Neuronal stem cell (in vitro differentiated cells): ENCODE measurements at regions not wholly inside any gene's neighbourhood (a gene's known extent, or its start where the extent isn't known, plus 50 kb on each side); places are given as distances from the start of the nearest gene placed in this dataset.

Experiments
- DNase-seq: peaks from one replicate; pipeline ENCODE4 v3.0.0-alpha.2; 2013; ENCODE audit warnings: low spot score
- H2AFZ ChIP-seq: one replicate; pipeline ENCODE4 v1.6.1; 2013; ENCODE audit warnings: mild to moderate bottlenecking, low read length, inconsistent platforms
- H2AK5ac ChIP-seq: 2 replicates; pipeline ENCODE4 v1.6.1; 2013; ENCODE audit warnings: low read depth, mild to moderate bottlenecking, inconsistent platforms, low read length, moderate library complexity, mixed read lengths
- H2BK120ac ChIP-seq: 2 replicates; pipeline ENCODE4 v1.6.1; 2013; ENCODE audit warnings: low read depth, mild to moderate bottlenecking, inconsistent platforms, low read length, moderate library complexity, mixed read lengths
- H2BK12ac ChIP-seq: one replicate; pipeline ENCODE4 v1.6.1; 2013; ENCODE audit warnings: low read length, inconsistent platforms
- H2BK15ac ChIP-seq: 2 replicates; pipeline ENCODE4 v1.6.1; 2013; ENCODE audit warnings: mild to moderate bottlenecking, low read length, inconsistent platforms, mixed read lengths
- H2BK5ac ChIP-seq: one replicate; pipeline ENCODE4 v1.6.1; 2013; ENCODE audit warnings: inconsistent platforms, mild to moderate bottlenecking, low read length, moderate library complexity
- H3K14ac ChIP-seq: one replicate; pipeline ENCODE4 v1.6.1; 2013; ENCODE audit warnings: low read length, inconsistent platforms
- H3K18ac ChIP-seq: 2 replicates; pipeline ENCODE4 v1.6.1; 2013; ENCODE audit warnings: low read length, inconsistent platforms
- H3K23ac ChIP-seq: 2 replicates; pipeline ENCODE4 v1.6.1; 2013; ENCODE audit warnings: low read depth, mild to moderate bottlenecking, mixed read lengths, low read length, inconsistent platforms; ENCODE audit not compliant: poor library complexity
- H3K27ac ChIP-seq: replicated peaks from 3 replicates; pipeline ENCODE4 v1.5.1; 2013; ENCODE audit warnings: low read length, inconsistent platforms
- H3K27me3 ChIP-seq, 3 experiments: 2 replicates each; pipeline ENCODE4 v1.6.1; 2013; ENCODE audit warnings: low read length in 3 of 3, mild to moderate bottlenecking in 2 of 3, inconsistent platforms in 1 of 3, low read depth in 1 of 3, mixed read lengths in 1 of 3, moderate library complexity in 1 of 3; ENCODE audit not compliant: control insufficient read depth in 3 of 3, insufficient read depth in 3 of 3
- H3K36me3 ChIP-seq, 2 donors: replicated peaks in 1 of 2; 2 replicates each; pipeline ENCODE4 v1.6.1; 2013; ENCODE audit warnings: low read length in 2 of 2; ENCODE audit not compliant: control insufficient read depth in 2 of 2, insufficient read depth in 2 of 2
- H3K4ac ChIP-seq: 2 replicates; pipeline ENCODE4 v1.6.1; 2013; ENCODE audit warnings: inconsistent platforms, mild to moderate bottlenecking, low read length, moderate library complexity
- H3K4me1 ChIP-seq, 2 donors: 1 replicate in 1 of 2; 2 replicates in 1 of 2; pipeline ENCODE4 v1.6.1; 2013; ENCODE audit warnings: low read length in 2 of 2, low read depth in 1 of 2; ENCODE audit not compliant: control insufficient read depth in 2 of 2, insufficient read depth in 1 of 2
- H3K4me2 ChIP-seq: one replicate; pipeline ENCODE4 v1.6.1; 2013; ENCODE audit warnings: mild to moderate bottlenecking, low read length, inconsistent platforms; ENCODE audit not compliant: insufficient read depth, poor library complexity, severe bottlenecking
- H3K4me3 ChIP-seq, 2 donors: 2 replicates each; pipeline ENCODE4 v1.5.1; 2013; ENCODE audit warnings: low read length in 2 of 2, mild to moderate bottlenecking in 2 of 2, inconsistent platforms in 1 of 2, moderate library complexity in 1 of 2
- H3K79me1 ChIP-seq: one replicate; pipeline ENCODE4 v1.6.1; 2013; ENCODE audit warnings: low read depth, mild to moderate bottlenecking, inconsistent platforms, low read length, moderate library complexity
- H3K9ac ChIP-seq: one replicate; pipeline ENCODE4 v1.6.1; 2013; ENCODE audit warnings: mild to moderate bottlenecking, low read depth, low read length, inconsistent platforms; ENCODE audit not compliant: poor library complexity
- H3K9me3 ChIP-seq, 2 donors: replicated peaks in 1 of 2; 2 replicates each; pipeline versions ENCODE3 to v1.6.1; 2013; ENCODE audit warnings: low read length in 2 of 2, mild to moderate bottlenecking in 2 of 2, inconsistent platforms in 1 of 2, low read depth in 1 of 2, mixed read lengths in 1 of 2, moderate library complexity in 1 of 2; ENCODE audit not compliant: control insufficient read depth in 2 of 2, insufficient read depth in 1 of 2
- H4K8ac ChIP-seq: one replicate; pipeline ENCODE4 v1.6.1; 2013; ENCODE audit warnings: low read depth, mild to moderate bottlenecking, inconsistent platforms, low read length, moderate library complexity
- H4K91ac ChIP-seq: one replicate; pipeline ENCODE4 v1.6.1; 2013; ENCODE audit warnings: low read length, low read depth, mild to moderate bottlenecking, inconsistent platforms; ENCODE audit not compliant: poor library complexity
- WGBS, 2 donors: extraction: QIAGEN DNeasy Blood & Tissue Kit; methylation state at CpG; one replicate each; pipeline ENCODE4 v1.1.7; 2013; ENCODE audit warnings: missing lambda C conversion rate in 2 of 2, mixed read lengths in 1 of 2; ENCODE audit not compliant: insufficient read length in 2 of 2, insufficient replicate concordance in 1 of 2; ENCODE audit errors: extremely low coverage in 2 of 2; 5-methylcytosine and 5-hydroxymethylcytosine counted together

DNA sequence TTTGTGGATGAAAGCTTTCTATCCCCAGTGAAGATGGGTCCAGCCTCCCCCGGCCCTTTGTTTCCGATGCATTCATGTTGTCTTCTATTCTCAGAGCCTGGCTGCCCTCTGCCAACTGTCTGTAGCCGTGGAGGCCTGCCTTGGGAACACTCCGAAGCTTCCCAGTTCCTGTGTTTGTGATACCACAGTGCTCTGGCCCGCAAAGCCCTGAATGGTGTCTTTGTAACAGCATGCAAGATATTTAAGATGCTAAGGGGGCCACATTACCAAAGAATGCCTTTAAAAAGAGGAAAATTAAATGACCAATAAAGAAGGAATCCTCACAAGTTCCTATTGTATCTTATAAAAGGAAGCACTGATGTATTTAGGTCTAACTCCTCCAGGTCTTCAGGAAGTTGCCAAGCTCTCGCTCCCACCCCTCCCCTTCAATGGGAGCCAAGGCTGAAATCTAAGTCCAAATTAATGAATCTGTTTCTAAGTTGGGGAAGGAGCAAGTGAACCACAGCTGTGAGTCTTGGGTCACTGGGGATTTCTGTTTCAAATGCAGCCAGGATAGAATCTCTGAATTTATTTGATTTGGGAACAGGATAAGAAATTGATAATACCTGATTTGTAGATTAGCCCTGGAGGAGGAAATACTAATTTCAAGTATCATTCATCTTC lies 596.1 kb downstream of the QKI start:
- H2AK5ac ChIP-seq = no peak overlapping the region
- H3K23ac ChIP-seq = no peak overlapping the region
- no peak overlapping the region for H3K14ac ChIP-seq
- H2AFZ ChIP-seq = peak overlapping the region; percentile 72
- H4K91ac ChIP-seq = no peak overlapping the region
- WGBS, 2 donors = no CpG with 5 or more reads among the region's 6 CpGs
- no peak overlapping the region for H2BK120ac ChIP-seq
- H3K18ac ChIP-seq = peak overlapping the region; percentile 33
- no peak overlapping the region for H4K8ac ChIP-seq
- no peaks in the 10 kb centered on the region for H3K36me3 ChIP-seq
- H3K4me2 ChIP-seq = no peak overlapping the region
- H2BK15ac ChIP-seq = no peak overlapping the region
- no peaks in the 10 kb centered on the region for H3K79me1 ChIP-seq
- H2BK5ac ChIP-seq = no peak overlapping the region
- DNase-seq = no peak
- no peak overlapping the region for H3K4ac ChIP-seq
- no peak overlapping the region for H2BK12ac ChIP-seq
- H3K4me1 ChIP-seq = peaks cover 15% of the 10 kb centered on the region in 2 donors
- H3K27me3 ChIP-seq = no peaks in the 10 kb centered on the region
- H3K9ac ChIP-seq = no peak overlapping the region
- H3K4me3 ChIP-seq = no peak overlapping the region
- no peaks in the 10 kb centered on the region for H3K9me3 ChIP-seq
- no peak overlapping the region for H3K27ac ChIP-seq

DNA sequence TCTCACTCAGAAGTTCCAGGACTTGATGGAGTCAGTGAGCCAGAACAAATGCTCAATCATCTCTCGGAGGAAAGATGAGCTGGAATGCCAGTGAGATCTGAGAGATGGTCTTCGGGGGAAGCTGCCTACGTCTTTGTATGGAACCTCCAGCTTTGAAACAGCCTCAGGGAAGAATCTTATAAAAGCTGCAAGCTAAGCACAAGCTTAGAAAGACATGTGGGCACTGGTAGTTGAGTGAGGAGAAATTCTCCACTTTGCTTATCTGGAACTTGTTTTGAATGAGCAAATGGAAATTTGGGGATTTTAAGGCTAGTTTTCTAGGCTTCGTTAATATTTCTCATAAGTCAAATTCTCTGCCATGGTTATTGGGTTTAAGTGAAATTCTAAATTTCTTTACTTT lies 594.4 kb downstream of the QKI start:
- peaks cover 3 to 5% of the 10 kb centered on the region in 2 donors for H3K4me1 ChIP-seq
- no peak overlapping the region for H3K4me2 ChIP-seq
- H3K79me1 ChIP-seq = no peaks in the 10 kb centered on the region
- no peak overlapping the region for H4K91ac ChIP-seq
- WGBS, 2 donors = no CpG with 5 or more reads among the region's 4 CpGs
- H3K4me3 ChIP-seq = no peak overlapping the region
- no peaks in the 10 kb centered on the region for H3K27me3 ChIP-seq
- H3K9ac ChIP-seq = no peak overlapping the region
- H2BK5ac ChIP-seq = no peak overlapping the region
- H2AK5ac ChIP-seq = no peak overlapping the region
- H4K8ac ChIP-seq = no peak overlapping the region
- H2BK15ac ChIP-seq = no peak overlapping the region
- H3K4ac ChIP-seq = no peak overlapping the region
- no peak overlapping the region for H3K23ac ChIP-seq
- H3K9me3 ChIP-seq = no peaks in the 10 kb centered on the region
- H2BK12ac ChIP-seq = no peak overlapping the region
- H2BK120ac ChIP-seq = no peak overlapping the region
- H3K14ac ChIP-seq = no peak overlapping the region
- no peak overlapping the region for H2AFZ ChIP-seq
- no peaks in the 10 kb centered on the region for H3K36me3 ChIP-seq
- H3K18ac ChIP-seq = no peak overlapping the region
- DNase-seq = no peak
- H3K27ac ChIP-seq = no peak overlapping the region

DNA sequence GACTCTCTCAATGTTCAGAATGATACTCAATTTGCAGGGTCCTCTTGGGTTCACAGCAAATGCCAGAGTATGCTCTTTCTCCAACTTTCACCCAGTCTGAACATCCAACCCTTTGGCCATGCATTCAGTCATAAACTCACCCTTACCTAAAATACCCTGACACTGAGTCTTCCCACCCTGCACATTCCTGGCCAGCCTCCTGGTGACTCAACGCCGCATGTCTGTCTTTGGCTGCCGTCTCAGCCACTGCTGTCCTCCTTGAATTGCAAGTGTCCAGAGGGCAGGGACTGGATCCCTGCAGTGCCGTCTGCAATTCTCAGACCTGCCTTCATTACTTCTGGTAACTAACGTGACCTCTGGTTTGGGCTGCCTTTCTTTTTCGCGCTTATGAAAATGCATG lies 593.4 kb downstream of the QKI start:
- no peak overlapping the region for H3K14ac ChIP-seq
- H4K91ac ChIP-seq = no peak overlapping the region
- H3K79me1 ChIP-seq = no peaks in the 10 kb centered on the region
- H3K27ac ChIP-seq = no peak overlapping the region
- H4K8ac ChIP-seq = no peak overlapping the region
- H2AFZ ChIP-seq = no peak overlapping the region
- no peak overlapping the region for H3K18ac ChIP-seq
- H3K36me3 ChIP-seq = no peaks in the 10 kb centered on the region
- H3K9ac ChIP-seq = no peak overlapping the region
- H2BK5ac ChIP-seq = no peak overlapping the region
- no peak overlapping the region for H3K4me2 ChIP-seq
- H3K4ac ChIP-seq = no peak overlapping the region
- no peak for DNase-seq
- peaks cover 3 to 5% of the 10 kb centered on the region in 2 donors for H3K4me1 ChIP-seq
- H2BK120ac ChIP-seq = no peak overlapping the region
- no peak overlapping the region for H2BK12ac ChIP-seq
- no peak overlapping the region for H3K23ac ChIP-seq
- no peaks in the 10 kb centered on the region for H3K9me3 ChIP-seq
- WGBS, 2 donors = no CpG with 5 or more reads among the region's 7 CpGs
- no peak overlapping the region for H3K4me3 ChIP-seq
- H3K27me3 ChIP-seq = no peaks in the 10 kb centered on the region
- H2AK5ac ChIP-seq = no peak overlapping the region
- H2BK15ac ChIP-seq = no peak overlapping the region

DNA sequence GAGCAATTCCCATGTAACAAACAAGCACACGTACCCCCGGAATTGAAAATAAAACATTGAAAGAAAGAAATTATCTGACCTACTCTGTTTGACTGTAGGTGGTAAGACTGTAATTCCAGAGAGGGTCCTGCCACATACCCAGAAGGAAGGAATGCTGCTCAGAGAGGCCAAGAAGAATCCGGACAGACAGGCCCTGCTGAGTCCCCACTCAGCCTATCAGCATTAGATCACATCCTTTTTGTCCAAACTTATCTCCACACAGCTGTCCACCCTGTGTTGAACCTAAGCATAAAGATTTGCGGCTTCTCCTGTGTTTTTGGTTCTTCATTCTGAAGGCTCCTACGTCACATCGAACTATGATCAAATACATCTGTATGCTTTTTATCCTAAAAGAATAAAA lies 591.9 kb downstream of the QKI start:
- no peaks in the 10 kb centered on the region for H3K36me3 ChIP-seq
- H3K4me2 ChIP-seq = no peak overlapping the region
- H2BK12ac ChIP-seq = no peak overlapping the region
- H2BK5ac ChIP-seq = no peak overlapping the region
- H3K9ac ChIP-seq = no peak overlapping the region
- DNase-seq = no peak
- no peak overlapping the region for H2BK15ac ChIP-seq
- H3K18ac ChIP-seq = no peak overlapping the region
- no peak overlapping the region for H3K4ac ChIP-seq
- WGBS, 2 donors = no CpG with 5 or more reads among the region's 6 CpGs
- H3K4me3 ChIP-seq = no peak overlapping the region
- H3K4me1 ChIP-seq = peaks cover 3 to 5% of the 10 kb centered on the region in 2 donors
- H4K91ac ChIP-seq = no peak overlapping the region
- H4K8ac ChIP-seq = no peak overlapping the region
- H3K23ac ChIP-seq = no peak overlapping the region
- H3K79me1 ChIP-seq = no peaks in the 10 kb centered on the region
- no peak overlapping the region for H2AK5ac ChIP-seq
- H2BK120ac ChIP-seq = no peak overlapping the region
- no peak overlapping the region for H3K14ac ChIP-seq
- no peaks in the 10 kb centered on the region for H3K9me3 ChIP-seq
- no peak overlapping the region for H3K27ac ChIP-seq
- no peak overlapping the region for H2AFZ ChIP-seq
- H3K27me3 ChIP-seq = no peaks in the 10 kb centered on the region
